Nephron (organoid): ENCODE measurements at regions not wholly inside any gene's neighbourhood (a gene's known extent, or its start where the extent isn't known, plus 50 kb on each side); places are given as distances from the start of the nearest gene placed in this dataset.

Source experiments
- H3K27ac Mint-ChIP-seq, 3 experiments: 2 replicates each; pipeline ENCODE4 v1.8.0; 2020; ENCODE audit warnings: mixed read lengths in 3 of 3, mild to moderate bottlenecking in 2 of 3, moderate library complexity in 1 of 3
- H3K27me3 Mint-ChIP-seq: 2 replicates; pipeline ENCODE4 v1.8.0; 2021; ENCODE audit warnings: low read depth, mild to moderate bottlenecking, moderate library complexity, mixed read lengths
- H3K36me3 Mint-ChIP-seq: 2 replicates; pipeline ENCODE4 v1.8.0; 2020; ENCODE audit warnings: low read depth, mixed read lengths
- H3K4me1 Mint-ChIP-seq: 2 replicates; pipeline ENCODE4 v1.8.0; 2020; ENCODE audit warnings: mixed read lengths
- H3K4me3 Mint-ChIP-seq, 3 experiments: 2 replicates each; pipeline ENCODE4 v1.8.0; 2020; ENCODE audit warnings: mild to moderate bottlenecking in 3 of 3, mixed read lengths in 3 of 3, moderate library complexity in 2 of 3
- H3K9me3 Mint-ChIP-seq: 2 replicates; pipeline ENCODE4 v1.8.0; 2020; ENCODE audit warnings: mixed read lengths
- TF ChIP-seq, protein P1 (sequence below), 3 experiments: fragments of 200-600 bp; sonication (generic); IDR thresholded peaks; one replicate each; pipeline ENCODE4 v1.5.0; 2021; ENCODE audit warnings: antibody characterized with exemption in 3 of 3; ENCODE audit not compliant: unreplicated experiment in 3 of 3

DNA sequence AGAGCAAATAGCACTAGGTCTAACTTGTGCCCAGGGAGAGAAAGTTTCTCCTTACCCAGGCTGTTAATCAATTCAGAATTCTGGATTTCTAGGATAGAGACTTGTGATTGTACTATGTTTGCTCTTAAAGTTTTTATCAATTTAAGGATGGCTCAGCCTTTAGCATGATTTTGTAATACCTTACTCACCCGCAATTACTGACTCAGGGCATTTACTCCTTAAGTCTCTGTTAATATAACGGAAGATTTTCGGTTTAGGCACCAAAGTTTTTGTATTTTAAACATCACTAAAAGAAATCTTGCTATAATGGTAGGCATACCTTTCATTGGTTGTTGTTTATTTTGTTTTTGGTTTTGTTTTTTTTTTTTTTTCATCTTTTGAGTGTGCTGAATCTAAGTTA, 358.2 kb downstream of the RBM43 start:
- H3K9me3 Mint-ChIP-seq: peaks cover 26% of the 10 kb centered on the region
- H3K4me3 Mint-ChIP-seq: no peak overlapping the region
- H3K27ac Mint-ChIP-seq: no peak overlapping the region
- no peaks in the 10 kb centered on the region for H3K36me3 Mint-ChIP-seq
- peaks cover 5% of the 10 kb centered on the region for H3K27me3 Mint-ChIP-seq
- H3K4me1 Mint-ChIP-seq: no peaks in the 10 kb centered on the region
- TF ChIP-seq, protein P1, sequence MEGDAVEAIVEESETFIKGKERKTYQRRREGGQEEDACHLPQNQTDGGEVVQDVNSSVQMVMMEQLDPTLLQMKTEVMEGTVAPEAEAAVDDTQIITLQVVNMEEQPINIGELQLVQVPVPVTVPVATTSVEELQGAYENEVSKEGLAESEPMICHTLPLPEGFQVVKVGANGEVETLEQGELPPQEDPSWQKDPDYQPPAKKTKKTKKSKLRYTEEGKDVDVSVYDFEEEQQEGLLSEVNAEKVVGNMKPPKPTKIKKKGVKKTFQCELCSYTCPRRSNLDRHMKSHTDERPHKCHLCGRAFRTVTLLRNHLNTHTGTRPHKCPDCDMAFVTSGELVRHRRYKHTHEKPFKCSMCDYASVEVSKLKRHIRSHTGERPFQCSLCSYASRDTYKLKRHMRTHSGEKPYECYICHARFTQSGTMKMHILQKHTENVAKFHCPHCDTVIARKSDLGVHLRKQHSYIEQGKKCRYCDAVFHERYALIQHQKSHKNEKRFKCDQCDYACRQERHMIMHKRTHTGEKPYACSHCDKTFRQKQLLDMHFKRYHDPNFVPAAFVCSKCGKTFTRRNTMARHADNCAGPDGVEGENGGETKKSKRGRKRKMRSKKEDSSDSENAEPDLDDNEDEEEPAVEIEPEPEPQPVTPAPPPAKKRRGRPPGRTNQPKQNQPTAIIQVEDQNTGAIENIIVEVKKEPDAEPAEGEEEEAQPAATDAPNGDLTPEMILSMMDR (IDR thresholded peaks at IDR 0.05; ENCODE audit: unreplicated experiment in 3 of 3): no peak

DNA sequence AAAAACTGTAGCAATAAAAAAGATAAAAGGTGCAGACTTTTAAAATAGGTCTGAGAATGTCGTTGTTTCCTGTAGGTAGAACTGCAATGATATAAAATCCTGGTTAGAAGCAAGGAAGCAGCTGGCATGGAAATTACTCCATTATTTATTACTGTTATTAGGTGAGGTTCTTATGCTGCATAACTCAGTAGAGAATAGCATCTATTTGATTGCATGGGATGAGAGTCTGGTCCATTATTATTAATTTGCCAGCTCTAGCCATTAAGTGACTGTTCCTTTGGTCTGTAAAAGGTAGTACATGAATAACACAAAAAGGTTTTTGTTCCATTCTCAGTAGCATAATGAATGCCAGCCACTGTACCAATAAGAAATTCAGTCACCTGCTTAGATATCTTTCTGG, 358.6 kb downstream of the RBM43 start:
- Mint-ChIP-seq H3K9me3 (peaks cover 26% of the 10 kb centered on the region), H3K36me3 (no peaks in the 10 kb centered on the region), H3K4me3 (no peak overlapping the region), H3K27me3 (peaks cover 5% of the 10 kb centered on the region), H3K27ac (no peak overlapping the region), H3K4me1 (no peaks in the 10 kb centered on the region)
- TF ChIP-seq, protein P1 (IDR thresholded peaks at IDR 0.05; ENCODE audit: unreplicated experiment in 3 of 3): no peak

DNA sequence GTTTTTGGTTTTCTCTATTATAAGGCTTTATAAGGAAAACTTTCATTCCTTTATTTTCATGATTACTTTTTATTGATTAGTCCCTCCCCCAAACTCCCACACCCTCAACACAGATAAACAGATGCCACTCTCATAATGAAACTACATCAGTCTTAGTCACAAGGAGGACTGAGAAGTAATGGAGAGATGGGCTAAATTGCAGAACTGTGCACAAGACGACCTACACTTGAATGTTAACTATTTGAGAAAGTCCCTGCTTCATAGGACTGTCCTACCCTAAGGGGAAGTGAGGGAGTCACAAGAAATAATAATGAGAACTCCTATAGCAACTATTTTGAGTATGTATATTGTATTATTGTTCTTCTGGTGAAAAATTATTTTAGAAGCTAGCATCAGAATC, 360.8 kb downstream of the RBM43 start:
- no peaks in the 10 kb centered on the region for H3K36me3 Mint-ChIP-seq
- TF ChIP-seq, protein P1 (IDR thresholded peaks at IDR 0.05; ENCODE audit: unreplicated experiment in 3 of 3): no peak
- no peak overlapping the region for H3K27ac Mint-ChIP-seq
- H3K27me3 Mint-ChIP-seq: peaks cover 5% of the 10 kb centered on the region
- H3K4me1 Mint-ChIP-seq: no peaks in the 10 kb centered on the region
- peaks cover 26% of the 10 kb centered on the region for H3K9me3 Mint-ChIP-seq
- H3K4me3 Mint-ChIP-seq: no peak overlapping the region

DNA sequence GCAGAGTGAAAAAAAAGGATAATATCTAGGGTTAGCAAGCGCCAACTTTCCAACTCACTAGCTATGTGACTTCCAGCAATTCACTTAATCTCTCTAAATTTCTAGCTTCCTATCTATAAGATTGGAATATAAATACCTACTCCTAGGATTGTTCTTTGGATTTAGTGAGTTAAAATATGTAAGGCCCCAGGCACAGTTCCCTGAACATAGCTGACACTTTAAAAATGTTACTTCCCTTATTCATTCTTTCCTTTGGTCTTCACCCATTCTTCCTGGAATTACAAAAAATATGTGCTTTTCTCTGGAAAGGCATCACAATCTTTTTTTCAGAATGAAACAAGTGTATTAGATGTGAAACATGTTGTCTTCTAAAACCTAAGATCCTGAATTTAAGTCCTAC, 365.7 kb downstream of the RBM43 start:
- peak overlapping the region in 1 of 3 experiments; percentile 5 for H3K27ac Mint-ChIP-seq
- H3K27me3 Mint-ChIP-seq: peaks cover 4% of the 10 kb centered on the region
- H3K9me3 Mint-ChIP-seq: peaks cover 16% of the 10 kb centered on the region
- H3K4me1 Mint-ChIP-seq: no peaks in the 10 kb centered on the region
- H3K36me3 Mint-ChIP-seq: no peaks in the 10 kb centered on the region
- TF ChIP-seq, protein P1 (IDR thresholded peaks at IDR 0.05; ENCODE audit: unreplicated experiment in 3 of 3): no peak
- H3K4me3 Mint-ChIP-seq: no peak overlapping the region

DNA sequence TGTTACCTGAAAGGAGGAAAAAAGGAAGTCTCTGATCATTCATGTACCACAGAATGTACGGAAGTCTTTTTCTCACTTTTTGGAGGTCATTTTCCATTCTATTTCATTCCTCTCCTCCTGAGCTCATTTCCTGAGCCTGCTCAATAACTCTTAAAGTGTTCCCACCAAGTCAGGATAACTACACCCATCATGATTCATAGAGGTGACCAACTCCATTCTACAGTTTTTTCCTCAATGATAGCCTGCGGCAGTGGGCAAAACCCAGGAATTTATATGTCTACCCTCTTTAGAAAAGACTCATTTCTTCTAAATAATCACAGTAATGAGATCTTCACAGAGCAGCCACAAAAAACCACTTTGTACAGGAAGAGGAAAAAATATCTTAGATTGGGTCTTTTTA, 372.5 kb downstream of the RBM43 start:
- Mint-ChIP-seq H3K9me3 (no peaks in the 10 kb centered on the region), H3K36me3 (no peaks in the 10 kb centered on the region), H3K27me3 (peaks cover 4% of the 10 kb centered on the region), H3K4me3 (no peak overlapping the region), H3K27ac (no peak overlapping the region), H3K4me1 (no peaks in the 10 kb centered on the region)
- TF ChIP-seq, protein P1 (IDR thresholded peaks at IDR 0.05; ENCODE audit: unreplicated experiment in 3 of 3): no peak

DNA sequence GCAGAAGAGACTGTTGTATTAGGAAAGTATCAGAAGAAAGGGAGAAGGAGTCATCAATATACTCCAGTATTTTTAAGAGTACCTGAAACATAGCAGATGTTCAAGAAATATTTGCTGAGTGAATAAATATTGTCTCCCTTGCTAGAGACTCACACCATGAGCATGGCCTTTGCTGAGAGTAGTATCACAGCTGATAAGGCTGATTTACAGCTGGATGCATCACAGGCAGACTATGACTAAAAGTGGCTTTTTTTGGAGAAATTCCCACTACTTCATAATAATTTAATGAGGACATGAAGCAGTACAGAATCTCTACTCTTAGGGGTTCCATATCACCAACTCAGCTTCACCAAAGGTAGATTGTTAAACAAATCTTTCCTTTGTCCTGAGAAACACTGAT, 373.3 kb downstream of the RBM43 start:
- Mint-ChIP-seq H3K4me3 (no peak overlapping the region), H3K27me3 (peaks cover 4% of the 10 kb centered on the region), H3K4me1 (no peaks in the 10 kb centered on the region), H3K36me3 (no peaks in the 10 kb centered on the region), H3K9me3 (no peaks in the 10 kb centered on the region), H3K27ac (no peak overlapping the region)
- TF ChIP-seq, protein P1 (IDR thresholded peaks at IDR 0.05; ENCODE audit: unreplicated experiment in 3 of 3): no peak
